ENCODE measurements at regions not wholly inside any gene's neighbourhood (a gene's known extent, or its start where the extent isn't known, plus 50 kb on each side); places are given as distances from the start of the nearest gene placed in this dataset.

GRCh38 chr10:31730776-31731175 is 197.9 kb downstream of the ARHGAP12 start:
- no peak overlapping the region for H3K27ac Mint-ChIP-seq
- peaks cover 2% of the 10 kb centered on the region for H3K36me3 Mint-ChIP-seq (ENCODE audit: low read depth)
- no peaks in the 10 kb centered on the region for H3K9me3 Mint-ChIP-seq
- peaks cover 12% of the 10 kb centered on the region for H3K27me3 Mint-ChIP-seq (ENCODE audit: low read depth)
- H3K4me3 Mint-ChIP-seq, result no peak overlapping the region
- H3K4me1 Mint-ChIP-seq (ENCODE audit: low read depth), result no peaks in the 10 kb centered on the region

GRCh38 chr10:31728698-31729224 is 199.9 kb downstream of the ARHGAP12 start:
- H3K9me3 Mint-ChIP-seq, result peaks cover 3% of the 10 kb centered on the region
- H3K4me3 Mint-ChIP-seq, result no peak overlapping the region
- H3K27ac Mint-ChIP-seq, result no peak overlapping the region
- H3K27me3 Mint-ChIP-seq (ENCODE audit: low read depth), result peaks cover 12% of the 10 kb centered on the region
- H3K36me3 Mint-ChIP-seq (ENCODE audit: low read depth), result no peaks in the 10 kb centered on the region
- peaks cover 3% of the 10 kb centered on the region for H3K4me1 Mint-ChIP-seq (ENCODE audit: low read depth)

- Mint-ChIP-seq H3K4me3 (no peak overlapping the region), H3K9me3 (peaks cover 3% of the 10 kb centered on the region), H3K4me1 (ENCODE audit: low read depth) (peaks cover 6% of the 10 kb centered on the region), H3K27ac (no peak overlapping the region), H3K27me3 (ENCODE audit: low read depth) (peaks cover under 1% of the 10 kb centered on the region), H3K36me3 (ENCODE audit: low read depth) (no peaks in the 10 kb centered on the region)
Measured at GRCh38 chr10:31725436-31725835, 203.2 kb downstream of the ARHGAP12 start.

GRCh38 chr10:31724296-31724695 is 204.3 kb downstream of the ARHGAP12 start:
- H3K36me3 Mint-ChIP-seq (ENCODE audit: low read depth), result no peaks in the 10 kb centered on the region
- H3K4me3 Mint-ChIP-seq, result no peak overlapping the region
- peaks cover 3% of the 10 kb centered on the region for H3K9me3 Mint-ChIP-seq
- peaks cover 6% of the 10 kb centered on the region for H3K4me1 Mint-ChIP-seq (ENCODE audit: low read depth)
- H3K27me3 Mint-ChIP-seq (ENCODE audit: low read depth), result no peaks in the 10 kb centered on the region
- H3K27ac Mint-ChIP-seq, result no peak overlapping the region

GRCh38 chr10:31723106-31723750 is 205.4 kb downstream of the ARHGAP12 start:
- Mint-ChIP-seq H3K27me3 (ENCODE audit: low read depth) (no peaks in the 10 kb centered on the region), H3K36me3 (ENCODE audit: low read depth) (no peaks in the 10 kb centered on the region), H3K4me3 (no peak overlapping the region), H3K4me1 (ENCODE audit: low read depth) (peaks cover 6% of the 10 kb centered on the region), H3K27ac (no peak overlapping the region), H3K9me3 (peaks cover 3% of the 10 kb centered on the region)

- Mint-ChIP-seq H3K27me3 (ENCODE audit: low read depth) (no peaks in the 10 kb centered on the region), H3K27ac (no peak overlapping the region)
Measured at GRCh38 chr10:31721096-31721495, 207.5 kb downstream of the ARHGAP12 start.

GRCh38 chr10:31720546-31720945 is 208.1 kb downstream of the ARHGAP12 start:
- peaks cover 3% of the 10 kb centered on the region for H3K9me3 Mint-ChIP-seq
- no peak overlapping the region for H3K27ac Mint-ChIP-seq
- H3K4me1 Mint-ChIP-seq (ENCODE audit: low read depth), result peaks cover 6% of the 10 kb centered on the region
- no peaks in the 10 kb centered on the region for H3K36me3 Mint-ChIP-seq (ENCODE audit: low read depth)
- no peak overlapping the region for H3K4me3 Mint-ChIP-seq
- H3K27me3 Mint-ChIP-seq (ENCODE audit: low read depth), result no peaks in the 10 kb centered on the region

More at GRCh38 chr10:31721096-31721495, 207.5 kb downstream of the ARHGAP12 start:
- Mint-ChIP-seq H3K9me3 (peaks cover 3% of the 10 kb centered on the region), H3K36me3 (ENCODE audit: low read depth) (no peaks in the 10 kb centered on the region), H3K4me1 (ENCODE audit: low read depth) (peaks cover 6% of the 10 kb centered on the region), H3K4me3 (no peak overlapping the region)

- Mint-ChIP-seq H3K27me3 (ENCODE audit: low read depth) (no peaks in the 10 kb centered on the region), H3K4me3 (no peak overlapping the region), H3K9me3 (peaks cover 33% of the 10 kb centered on the region), H3K27ac (no peak overlapping the region), H3K36me3 (ENCODE audit: low read depth) (peaks cover 12% of the 10 kb centered on the region), H3K4me1 (ENCODE audit: low read depth) (peaks cover 34% of the 10 kb centered on the region)
Measured at GRCh38 chr10:31709476-31709875, 219.2 kb downstream of the ARHGAP12 start.

GRCh38 chr10:31709028-31709427 is 219.6 kb downstream of the ARHGAP12 start:
- Mint-ChIP-seq H3K36me3 (ENCODE audit: low read depth) (peaks cover 12% of the 10 kb centered on the region), H3K4me3 (no peak overlapping the region), H3K4me1 (ENCODE audit: low read depth) (peaks cover 34% of the 10 kb centered on the region), H3K27me3 (ENCODE audit: low read depth) (no peaks in the 10 kb centered on the region), H3K9me3 (peaks cover 33% of the 10 kb centered on the region), H3K27ac (no peak overlapping the region)

GRCh38 chr10:31708474-31708873 is 220.2 kb downstream of the ARHGAP12 start:
- H3K9me3 Mint-ChIP-seq, result peaks cover 36% of the 10 kb centered on the region
- H3K4me1 Mint-ChIP-seq (ENCODE audit: low read depth), result peaks cover 34% of the 10 kb centered on the region
- H3K36me3 Mint-ChIP-seq (ENCODE audit: low read depth), result peaks cover 15% of the 10 kb centered on the region
- peak overlapping the region; percentile 32 for H3K27ac Mint-ChIP-seq
- H3K27me3 Mint-ChIP-seq (ENCODE audit: low read depth), result no peaks in the 10 kb centered on the region
- H3K4me3 Mint-ChIP-seq, result no peak overlapping the region

GRCh38 chr10:31708046-31708445 is 220.6 kb downstream of the ARHGAP12 start:
- Mint-ChIP-seq H3K4me1 (ENCODE audit: low read depth) (peaks cover 34% of the 10 kb centered on the region), H3K4me3 (peak overlapping the region; percentile 54), H3K27ac (peak overlapping the region; percentile 87), H3K27me3 (ENCODE audit: low read depth) (no peaks in the 10 kb centered on the region), H3K9me3 (peaks cover 36% of the 10 kb centered on the region), H3K36me3 (ENCODE audit: low read depth) (peaks cover 16% of the 10 kb centered on the region)

GRCh38 chr10:31707093-31708039 is 221.3 kb downstream of the ARHGAP12 start:
- peaks cover 14% of the 10 kb centered on the region for H3K36me3 Mint-ChIP-seq (ENCODE audit: low read depth)

GRCh38 chr10:31706464-31707092 is 222.1 kb downstream of the ARHGAP12 start:
- no peak overlapping the region for H3K4me3 Mint-ChIP-seq
- H3K27ac Mint-ChIP-seq, result peak overlapping the region; percentile 87

More at GRCh38 chr10:31707093-31708039, 221.3 kb downstream of the ARHGAP12 start:
- Mint-ChIP-seq H3K4me3 (peak overlapping the region; percentile 54), H3K27ac (peak overlapping the region; percentile 87), H3K27me3 (ENCODE audit: low read depth) (no peaks in the 10 kb centered on the region), H3K9me3 (peaks cover 36% of the 10 kb centered on the region), H3K4me1 (ENCODE audit: low read depth) (peaks cover 34% of the 10 kb centered on the region)

GRCh38 chr10:31705136-31705535 is 223.5 kb downstream of the ARHGAP12 start:
- Mint-ChIP-seq H3K27ac (no peak overlapping the region), H3K9me3 (peaks cover 24% of the 10 kb centered on the region), H3K4me1 (ENCODE audit: low read depth) (peaks cover 34% of the 10 kb centered on the region), H3K4me3 (no peak overlapping the region), H3K36me3 (ENCODE audit: low read depth) (peaks cover 9% of the 10 kb centered on the region), H3K27me3 (ENCODE audit: low read depth) (no peaks in the 10 kb centered on the region)

More at GRCh38 chr10:31706464-31707092, 222.1 kb downstream of the ARHGAP12 start:
- Mint-ChIP-seq H3K36me3 (ENCODE audit: low read depth) (peaks cover 10% of the 10 kb centered on the region), H3K9me3 (peaks cover 30% of the 10 kb centered on the region), H3K4me1 (ENCODE audit: low read depth) (peaks cover 34% of the 10 kb centered on the region), H3K27me3 (ENCODE audit: low read depth) (no peaks in the 10 kb centered on the region)

All from T-helper 1 cell treated with Interleukin-12 subunit alpha and Interleukin-12 subunit beta and Interleukin-4 antibody, amounts not matched to agents 30 μg/mL and 1 μg/mL, for 36 hours (primary cell).